CD4-positive, alpha-beta T cell (primary cell): ENCODE measurements at regions not wholly inside any gene's neighbourhood (a gene's known extent, or its start where the extent isn't known, plus 50 kb on each side); places are given as distances from the start of the nearest gene placed in this dataset.

Source experiments
- ATAC-seq: fragments of 200-7000 bp; cut with Tn5 transposase; one replicate; pipeline ENCODE4 v1.10.0; 2022; ENCODE audit warnings: mild to moderate bottlenecking; ENCODE audit not compliant: poor library complexity
- CTCF ChIA-PET: fragments of 350-600 bp; sonication (Branson Sonifier 250); formaldehyde crosslinking; loops from one replicate; lab custom pipeline; 2021; ENCODE audit warnings: antibody characterized with exemption, inconsistent platforms; lab: Charles Lee
- POLR2A ChIA-PET: fragments of 350-600 bp; sonication (Branson Sonifier 250); formaldehyde crosslinking; loops from one replicate; lab custom pipeline; 2021; ENCODE audit warnings: antibody characterized with exemption, inconsistent platforms; lab: Charles Lee
- DNase-seq, 14 experiments: peaks; one replicate each; pipeline ENCODE4 v3.0.0-alpha.2; 2013 to 2020; ENCODE audit warnings: mixed read lengths in 2 of 14
- H3K27ac ChIP-seq, 2 donors: one replicate each; pipeline versions ENCODE4 v1.5.1 to v1.7.0; 2013; ENCODE audit warnings: low read length in 2 of 2, low read depth in 1 of 2, mild to moderate bottlenecking in 1 of 2
- H3K27me3 ChIP-seq, 2 experiments: 1 replicate in 1 of 2; 2 replicates in 1 of 2; pipeline versions ENCODE4 v1.6.1 to v1.7.0; 2013; ENCODE audit warnings: low read length in 2 of 2, control low read depth in 1 of 2, mild to moderate bottlenecking in 1 of 2, moderate library complexity in 1 of 2; ENCODE audit not compliant: insufficient read depth in 2 of 2, control insufficient read depth in 1 of 2
- H3K36me3 ChIP-seq: one replicate; pipeline ENCODE4 v1.6.1; 2013; ENCODE audit warnings: low read length, control low read depth; ENCODE audit not compliant: insufficient read depth
- H3K4me1 ChIP-seq: one replicate; pipeline ENCODE4 v1.6.1; 2013; ENCODE audit warnings: low read length, control low read depth; ENCODE audit not compliant: insufficient read depth
- H3K4me3 ChIP-seq: one replicate; pipeline ENCODE4 v1.5.1; 2013; ENCODE audit warnings: mild to moderate bottlenecking, low read length, moderate library complexity
- H3K9me3 ChIP-seq, 2 experiments: 1 replicate in 1 of 2; 2 replicates in 1 of 2; pipeline versions ENCODE4 v1.6.1 to v1.7.0; 2013; ENCODE audit warnings: low read length in 2 of 2, mild to moderate bottlenecking in 2 of 2, control low read depth in 1 of 2, moderate library complexity in 1 of 2; ENCODE audit not compliant: control insufficient read depth in 1 of 2, insufficient read depth in 1 of 2
- H3K27ac Mint-ChIP-seq: one replicate; pipeline ENCODE4 v1.8.0; 2020; ENCODE audit warnings: mixed read lengths
- H3K27me3 Mint-ChIP-seq: one replicate; pipeline ENCODE4 v1.8.0; 2021; ENCODE audit warnings: mixed read lengths
- H3K36me3 Mint-ChIP-seq: one replicate; pipeline ENCODE4 v1.8.0; 2021; ENCODE audit warnings: low read depth, mixed read lengths
- H3K4me1 Mint-ChIP-seq: one replicate; pipeline ENCODE4 v1.8.0; 2021; ENCODE audit warnings: low read depth, mixed read lengths
- H3K4me3 Mint-ChIP-seq: one replicate; pipeline ENCODE4 v1.8.0; 2020; ENCODE audit warnings: mild to moderate bottlenecking, mixed read lengths
- H3K9me3 Mint-ChIP-seq: one replicate; pipeline ENCODE4 v1.8.0; 2020; ENCODE audit warnings: mixed read lengths
- intact Hi-C, 2 experiments: fragments of 100-400 bp; cut with DNase I in 1 of 2; cut with micrococcal nuclease in 1 of 2; formaldehyde crosslinking; loops; one replicate each; pipeline versions ENCODE4 v1.15.1 to v1.9.0; 2023 to 2025; cut with DNase I, micrococcal nuclease
- TF ChIP-seq, protein P1 (sequence below): fragments of 200-600 bp; IDR thresholded peaks from one replicate; pipeline ENCODE4 v1.8.0; 2022; ENCODE audit warnings: antibody characterized with exemption, mild to moderate bottlenecking

DNA sequence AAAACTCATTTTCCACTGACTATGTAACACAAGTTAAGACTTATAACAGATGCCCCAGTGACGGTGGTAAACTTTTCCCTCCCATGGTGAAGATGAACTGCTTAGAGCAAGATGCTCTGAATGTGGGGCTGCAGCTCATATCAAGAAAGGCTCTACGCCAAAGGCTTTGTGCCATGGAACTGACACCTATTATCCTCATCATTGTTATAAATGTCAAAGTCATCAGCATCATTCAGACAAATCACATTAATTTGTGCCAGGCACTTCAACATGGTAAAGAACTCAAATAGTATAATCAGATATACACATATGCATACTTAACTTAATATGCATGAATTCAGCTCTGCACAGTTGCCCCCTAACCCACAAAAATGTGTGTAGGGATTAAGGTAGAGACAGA is 305.9 kb upstream of the ATP10B start:
- DNase-seq = no peak
- Histone ChIP-seq H3K27ac (no peak overlapping the region), H3K4me1 (no peaks in the 10 kb centered on the region), H3K36me3 (no peaks in the 10 kb centered on the region), H3K9me3 (no peaks in the 10 kb centered on the region), H3K27me3 (no peaks in the 10 kb centered on the region), H3K4me3 (no peak overlapping the region)
- TF ChIP-seq, protein P1, sequence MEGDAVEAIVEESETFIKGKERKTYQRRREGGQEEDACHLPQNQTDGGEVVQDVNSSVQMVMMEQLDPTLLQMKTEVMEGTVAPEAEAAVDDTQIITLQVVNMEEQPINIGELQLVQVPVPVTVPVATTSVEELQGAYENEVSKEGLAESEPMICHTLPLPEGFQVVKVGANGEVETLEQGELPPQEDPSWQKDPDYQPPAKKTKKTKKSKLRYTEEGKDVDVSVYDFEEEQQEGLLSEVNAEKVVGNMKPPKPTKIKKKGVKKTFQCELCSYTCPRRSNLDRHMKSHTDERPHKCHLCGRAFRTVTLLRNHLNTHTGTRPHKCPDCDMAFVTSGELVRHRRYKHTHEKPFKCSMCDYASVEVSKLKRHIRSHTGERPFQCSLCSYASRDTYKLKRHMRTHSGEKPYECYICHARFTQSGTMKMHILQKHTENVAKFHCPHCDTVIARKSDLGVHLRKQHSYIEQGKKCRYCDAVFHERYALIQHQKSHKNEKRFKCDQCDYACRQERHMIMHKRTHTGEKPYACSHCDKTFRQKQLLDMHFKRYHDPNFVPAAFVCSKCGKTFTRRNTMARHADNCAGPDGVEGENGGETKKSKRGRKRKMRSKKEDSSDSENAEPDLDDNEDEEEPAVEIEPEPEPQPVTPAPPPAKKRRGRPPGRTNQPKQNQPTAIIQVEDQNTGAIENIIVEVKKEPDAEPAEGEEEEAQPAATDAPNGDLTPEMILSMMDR = no peak
- Mint-ChIP-seq H3K4me1 (no peaks in the 10 kb centered on the region), H3K36me3 (no peaks in the 10 kb centered on the region), H3K4me3 (no peak overlapping the region), H3K27ac (no peak overlapping the region), H3K27me3 (peaks cover 2% of the 10 kb centered on the region), H3K9me3 (peaks cover 3% of the 10 kb centered on the region)
- ATAC-seq = no peak
- POLR2A ChIA-PET = no interaction called here
- CTCF ChIA-PET = no interaction called here
- intact Hi-C loops = no loop called here

GRCh38 chr5:161155451-161155850 is 303.4 kb upstream of the ATP10B start:
- POLR2A ChIA-PET = no interaction called here
- intact Hi-C loops = no loop called here
- Mint-ChIP-seq H3K27ac (no peak overlapping the region), H3K27me3 (peaks cover 10% of the 10 kb centered on the region), H3K36me3 (no peaks in the 10 kb centered on the region), H3K4me1 (no peaks in the 10 kb centered on the region), H3K4me3 (no peak overlapping the region), H3K9me3 (peaks cover 3% of the 10 kb centered on the region)
- CTCF ChIA-PET = no interaction called here
- DNase-seq (no peak), ATAC-seq (no peak)
- no peak overlapping the region for H3K27ac ChIP-seq
- no peaks in the 10 kb centered on the region for H3K27me3 ChIP-seq
- H3K4me3 ChIP-seq = no peak overlapping the region
- H3K4me1 ChIP-seq = no peaks in the 10 kb centered on the region
- H3K9me3 ChIP-seq = no peaks in the 10 kb centered on the region
- TF ChIP-seq, protein P1 = no peak
- H3K36me3 ChIP-seq = no peaks in the 10 kb centered on the region

GRCh38 chr5:161152415-161152940 is 300.5 kb upstream of the ATP10B start:
- no peaks in the 10 kb centered on the region for H3K4me1 ChIP-seq
- Mint-ChIP-seq H3K27ac (no peak overlapping the region), H3K27me3 (peaks cover 10% of the 10 kb centered on the region), H3K4me3 (no peak overlapping the region), H3K9me3 (peaks cover under 1% of the 10 kb centered on the region), H3K36me3 (no peaks in the 10 kb centered on the region), H3K4me1 (no peaks in the 10 kb centered on the region)
- intact Hi-C loops = no loop called here
- CTCF ChIA-PET = no interaction called here
- TF ChIP-seq, protein P1 = no peak
- DNase-seq (no peak), ATAC-seq (no peak)
- no peaks in the 10 kb centered on the region for H3K27me3 ChIP-seq
- H3K9me3 ChIP-seq = no peaks in the 10 kb centered on the region
- H3K36me3 ChIP-seq = no peaks in the 10 kb centered on the region
- H3K27ac ChIP-seq = no peak overlapping the region
- H3K4me3 ChIP-seq = no peak overlapping the region
- POLR2A ChIA-PET = no interaction called here
